ENCODE measurements at regions not wholly inside any gene's neighbourhood (a gene's known extent, or its start where the extent isn't known, plus 50 kb on each side); places are given as distances from the start of the nearest gene placed in this dataset.
"Not testable (repeated sequence)": the region's sequence is repeated elsewhere in the genome, so short reads cannot be mapped to it uniquely, and the experiment has no call there.

- no peak for DNase-seq (ENCODE audit: low spot score)
- ATAC-seq, result no peak
- intact Hi-C loops (cut with DNase I), result no loop called here
These were observed 734.8 kb upstream of the CDH6 start for GRCh38 chr5:30458681-30459080.

- ATAC-seq; DNase-seq (ENCODE audit: low spot score); intact Hi-C loops (cut with DNase I): not testable (repeated sequence)
These were observed 738.0 kb upstream of the CDH6 start for GRCh38 chr5:30455484-30455883.

GRCh38 chr5:30453168-30453567 is 740.3 kb upstream of the CDH6 start:
- ATAC-seq, result no peak

GRCh38 chr5:30450153-30450552 is 743.3 kb upstream of the CDH6 start:
- intact Hi-C loops (cut with DNase I), result no loop called here
- DNase-seq (ENCODE audit: low spot score) (no peak), ATAC-seq (no peak)

More at GRCh38 chr5:30453168-30453567, 740.3 kb upstream of the CDH6 start:
- intact Hi-C loops (cut with DNase I), result no loop called here
- DNase-seq (ENCODE audit: low spot score), result no peak

GRCh38 chr5:30447431-30447830 is 746.1 kb upstream of the CDH6 start:
- intact Hi-C loops (cut with DNase I), result no loop called here
- ATAC-seq (no peak), DNase-seq (ENCODE audit: low spot score) (no peak)

GRCh38 chr5:30446456-30446855 is 747.0 kb upstream of the CDH6 start:
- ATAC-seq, result no peak
- no peak for DNase-seq (ENCODE audit: low spot score)
- intact Hi-C loops (cut with DNase I), result no loop called here

- ATAC-seq, result no peak
- intact Hi-C loops (cut with DNase I), result no loop called here
- no peak for DNase-seq (ENCODE audit: low spot score)
These were observed 754.7 kb upstream of the CDH6 start for GRCh38 chr5:30438785-30439184.

- DNase-seq (ENCODE audit: low spot score), result no peak
- intact Hi-C loops (cut with DNase I), result no loop called here
- ATAC-seq, result no peak
These were observed 756.8 kb upstream of the CDH6 start for GRCh38 chr5:30436691-30437090.

GRCh38 chr5:30428866-30429407 is 764.5 kb upstream of the CDH6 start:
- DNase-seq (ENCODE audit: low spot score); ATAC-seq; intact Hi-C loops (cut with DNase I): not testable (repeated sequence)

- DNase-seq (ENCODE audit: low spot score) (no peak), ATAC-seq (no peak)
- intact Hi-C loops (cut with DNase I), result no loop called here
These were observed 779.4 kb upstream of the CDH6 start for GRCh38 chr5:30414078-30414477.

GRCh38 chr5:30413540-30413939 is 779.9 kb upstream of the CDH6 start:
- DNase-seq (ENCODE audit: low spot score) (no peak), ATAC-seq (no peak)
- intact Hi-C loops (cut with DNase I), result no loop called here

GRCh38 chr5:30405821-30406220 is 787.7 kb upstream of the CDH6 start:
- no peak for ATAC-seq
- DNase-seq (ENCODE audit: low spot score), result no peak
- intact Hi-C loops (cut with DNase I), result no loop called here

GRCh38 chr5:30401479-30402058 is 791.9 kb upstream of the CDH6 start:
- ATAC-seq, result no peak
- no peak for DNase-seq (ENCODE audit: low spot score)
- intact Hi-C loops (cut with DNase I), result no loop called here

- ATAC-seq, result no peak
These were observed 795.1 kb upstream of the CDH6 start for GRCh38 chr5:30398423-30398822.

GRCh38 chr5:30392897-30393296 is 800.6 kb upstream of the CDH6 start:
- intact Hi-C loops (cut with DNase I), result no loop called here
- DNase-seq (ENCODE audit: low spot score) (no peak), ATAC-seq (no peak)

More at GRCh38 chr5:30398423-30398822, 795.1 kb upstream of the CDH6 start:
- intact Hi-C loops (cut with DNase I), result no loop called here
- DNase-seq (ENCODE audit: low spot score), result no peak

- no peak for DNase-seq (ENCODE audit: low spot score)
- ATAC-seq, result no peak
- intact Hi-C loops (cut with DNase I), result no loop called here
These were observed 803.4 kb upstream of the CDH6 start for GRCh38 chr5:30390095-30390494.

- DNase-seq (ENCODE audit: low spot score) (no peak), ATAC-seq (no peak)
- intact Hi-C loops (cut with DNase I), result no loop called here
These were observed 805.4 kb upstream of the CDH6 start for GRCh38 chr5:30387974-30388632.

GRCh38 chr5:30385754-30386153 is 807.7 kb upstream of the CDH6 start:
- ATAC-seq, result no peak
- DNase-seq (ENCODE audit: low spot score), result no peak
- intact Hi-C loops (cut with DNase I), result no loop called here

- DNase-seq (ENCODE audit: low spot score), result no peak
- no peak for ATAC-seq
- intact Hi-C loops (cut with DNase I), result no loop called here
These were observed 809.3 kb upstream of the CDH6 start for GRCh38 chr5:30384171-30384570.

- ATAC-seq (no peak), DNase-seq (ENCODE audit: low spot score) (no peak)
- intact Hi-C loops (cut with DNase I), result no loop called here
These were observed 813.3 kb upstream of the CDH6 start for GRCh38 chr5:30380228-30380627.

- no peak for DNase-seq (ENCODE audit: low spot score)
- intact Hi-C loops (cut with DNase I), result no loop called here
- ATAC-seq, result no peak
These were observed 816.6 kb upstream of the CDH6 start for GRCh38 chr5:30376848-30377247.
